ENCODE measurements at regions not wholly inside any gene's neighbourhood (a gene's known extent, or its start where the extent isn't known, plus 50 kb on each side); places are given as distances from the start of the nearest gene placed in this dataset.

- no peak for DNase-seq (ENCODE audit: low spot score)
- TF ChIP-seq CTCF (IDR thresholded peaks at IDR 0.05): no peak
- Histone ChIP-seq H3K4me3 (no peak overlapping the region), H3K27ac (no peak overlapping the region)
These were observed 101.0 kb downstream of the LSM3 start for GRCh38 chr3:14279626-14280061.

GRCh38 chr3:14280326-14280725 lies 101.7 kb downstream of the LSM3 start:
- DNase-seq (ENCODE audit: low spot score): no peak
- no peak overlapping the region for H3K27ac ChIP-seq
- no peak for TF ChIP-seq CTCF (IDR thresholded peaks at IDR 0.05)
- H3K4me3 ChIP-seq: no peak overlapping the region

- DNase-seq (ENCODE audit: low spot score): no peak
These were observed 102.4 kb downstream of the LSM3 start for GRCh38 chr3:14281053-14281452.

GRCh38 chr3:14282001-14282705 lies 103.5 kb downstream of the LSM3 start:
- Histone ChIP-seq H3K27ac (no peak overlapping the region), H3K4me3 (no peak overlapping the region)
- no peak for DNase-seq (ENCODE audit: low spot score)
- TF ChIP-seq CTCF (IDR thresholded peaks at IDR 0.05): no peak

More at GRCh38 chr3:14281053-14281452, 102.4 kb downstream of the LSM3 start:
- no peak for TF ChIP-seq CTCF (IDR thresholded peaks at IDR 0.05)
- H3K27ac ChIP-seq: no peak overlapping the region
- no peak overlapping the region for H3K4me3 ChIP-seq

GRCh38 chr3:14282706-14283075 lies 104.1 kb downstream of the LSM3 start:
- Histone ChIP-seq H3K27ac (no peak overlapping the region), H3K4me3 (no peak overlapping the region)
- DNase-seq (ENCODE audit: low spot score): no peak
- no peak for TF ChIP-seq CTCF (IDR thresholded peaks at IDR 0.05)

- no peak for DNase-seq (ENCODE audit: low spot score)
- Histone ChIP-seq H3K27ac (no peak overlapping the region), H3K4me3 (no peak overlapping the region)
- no peak for TF ChIP-seq CTCF (IDR thresholded peaks at IDR 0.05)
These were observed 104.6 kb downstream of the LSM3 start for GRCh38 chr3:14283092-14283812.
